HEK293T (cell line): ENCODE measurements at regions not wholly inside any gene's neighbourhood (a gene's known extent, or its start where the extent isn't known, plus 50 kb on each side); places are given as distances from the start of the nearest gene placed in this dataset.

ENCODE experiments used
- ARNT ChIP-seq: fragments of 450-650 bp; IDR thresholded peaks from 2 replicates; pipeline ENCODE4 v1.6.1; 2017; ENCODE audit warnings: mild to moderate bottlenecking
- BHLHE40 ChIP-seq: fragments of 450-650 bp; IDR thresholded peaks from 2 replicates; pipeline ENCODE4 v1.6.1; 2016; ENCODE audit warnings: mild to moderate bottlenecking, moderate library complexity, borderline replicate concordance
- FOXM1 ChIP-seq: fragments of 450-650 bp; IDR thresholded peaks from 2 replicates; pipeline ENCODE4 v1.6.1; 2017; ENCODE audit warnings: mild to moderate bottlenecking, borderline replicate concordance
- SUZ12 ChIP-seq: fragments of 450-650 bp; IDR thresholded peaks from 2 replicates; pipeline ENCODE4 v1.6.1; 2016; ENCODE audit warnings: mild to moderate bottlenecking
- ZNF384 ChIP-seq: fragments of 450-650 bp; IDR thresholded peaks from 2 replicates; pipeline ENCODE4 v1.6.1; 2016

DNA sequence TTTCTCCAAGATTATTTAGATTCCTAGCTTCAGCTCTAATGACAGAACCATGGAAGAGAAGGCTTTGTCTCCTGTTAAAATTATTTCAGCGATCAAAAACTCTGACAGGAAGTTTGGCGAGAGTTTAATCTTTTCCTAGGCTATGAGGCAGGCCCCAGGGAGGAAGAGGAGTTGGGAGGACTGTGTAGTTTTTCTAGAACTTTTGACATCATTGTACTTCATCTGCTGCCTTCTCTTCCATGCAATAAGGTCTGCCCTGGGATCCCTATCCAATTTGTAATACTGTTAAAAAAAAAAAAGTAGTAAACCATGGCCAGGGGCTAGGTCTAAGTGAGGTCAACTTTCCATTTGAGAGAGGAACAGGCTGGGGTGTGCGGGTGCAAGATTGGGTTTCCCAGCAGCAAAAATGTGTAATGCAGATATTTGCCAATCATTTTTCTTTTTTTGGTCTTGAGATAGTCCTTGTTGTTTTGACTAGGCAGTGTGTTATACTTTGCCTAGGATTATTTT lies 261.9 kb upstream of the ANKH start:
- TF ChIP-seq FOXM1, result no peak
- TF ChIP-seq ZNF384, result no peak
- no peak for TF ChIP-seq ARNT
- TF ChIP-seq SUZ12, result no peak
- TF ChIP-seq BHLHE40, result no peak
